Astrocyte (in vitro differentiated cells and primary cell): ENCODE measurements at regions not wholly inside any gene's neighbourhood (a gene's known extent, or its start where the extent isn't known, plus 50 kb on each side); places are given as distances from the start of the nearest gene placed in this dataset.

Experiments used
- DNase-seq: peaks from one replicate; pipeline ENCODE4 v3.0.0-alpha.2; 2010; ENCODE audit warnings: low read depth
- FAIRE-seq: peaks from 2 replicates; lab custom pipeline; 2011; peaks lifted over from hg19 to GRCh38; lab: Jason Lieb, UNC
- H2AFZ ChIP-seq: 2 replicates; pipeline ENCODE4 v1.6.0; 2012; ENCODE audit warnings: low read depth, low read length, inconsistent platforms
- H3K27ac ChIP-seq: 2 replicates; pipeline ENCODE4 v1.5.1; 2011; ENCODE audit warnings: low read depth, low read length, inconsistent platforms
- H3K27me3 ChIP-seq: 2 replicates; pipeline ENCODE4 v1.6.0; 2011; ENCODE audit warnings: low read length, inconsistent platforms; ENCODE audit not compliant: insufficient read depth
- H3K36me3 ChIP-seq: 2 replicates; pipeline ENCODE4 v1.5.1; 2011; ENCODE audit warnings: low read length, inconsistent platforms; ENCODE audit not compliant: insufficient read depth
- H3K4me1 ChIP-seq: 2 replicates; pipeline ENCODE4 v1.5.1; 2011; ENCODE audit warnings: low read length, inconsistent platforms; ENCODE audit not compliant: insufficient read depth
- H3K4me2 ChIP-seq: 2 replicates; pipeline ENCODE4 v1.6.0; 2012; ENCODE audit warnings: low read length, inconsistent platforms
- H3K4me3 ChIP-seq: 2 replicates; pipeline ENCODE4 v1.5.1; 2011; ENCODE audit warnings: low read depth, mild to moderate bottlenecking, low read length, inconsistent platforms; ENCODE audit not compliant: insufficient read depth
- H3K79me2 ChIP-seq: 2 replicates; pipeline ENCODE4 v1.6.0; 2012; ENCODE audit warnings: mild to moderate bottlenecking, low read length, inconsistent platforms; ENCODE audit not compliant: insufficient read depth
- H3K9ac ChIP-seq: 2 replicates; pipeline ENCODE4 v1.6.0; 2012; ENCODE audit warnings: mild to moderate bottlenecking, low read length, inconsistent platforms
- H3K9me3 ChIP-seq: 2 replicates; pipeline ENCODE4 v1.5.1; 2012; ENCODE audit warnings: low read depth, mild to moderate bottlenecking, low read length, inconsistent platforms; ENCODE audit not compliant: insufficient read depth
- H4K20me1 ChIP-seq: 2 replicates; pipeline ENCODE4 v1.6.0; 2012; ENCODE audit warnings: low read length, inconsistent platforms; ENCODE audit not compliant: insufficient read depth
- H3K27ac Mint-ChIP-seq: one replicate; pipeline ENCODE4 v1.8.0; 2021; ENCODE audit warnings: mild to moderate bottlenecking, mixed read lengths; ENCODE audit not compliant: unreplicated experiment
- H3K27me3 Mint-ChIP-seq: one replicate; pipeline ENCODE4 v1.8.0; 2021; ENCODE audit warnings: low read depth, mixed read lengths; ENCODE audit not compliant: unreplicated experiment
- H3K36me3 Mint-ChIP-seq: one replicate; pipeline ENCODE4 v1.8.0; 2021; ENCODE audit warnings: low read depth, mixed read lengths; ENCODE audit not compliant: unreplicated experiment
- H3K4me1 Mint-ChIP-seq: one replicate; pipeline ENCODE4 v1.8.0; 2021; ENCODE audit warnings: low read depth, mixed read lengths; ENCODE audit not compliant: unreplicated experiment
- H3K4me3 Mint-ChIP-seq: one replicate; pipeline ENCODE4 v1.8.0; 2021; ENCODE audit warnings: mild to moderate bottlenecking, moderate library complexity, mixed read lengths; ENCODE audit not compliant: unreplicated experiment
- H3K9me3 Mint-ChIP-seq: one replicate; pipeline ENCODE4 v1.8.0; 2021; ENCODE audit warnings: mild to moderate bottlenecking, mixed read lengths; ENCODE audit not compliant: unreplicated experiment
- CTCF ChIP-seq: IDR thresholded peaks from 2 replicates; pipeline ENCODE4 v1.5.1; 2011; ENCODE audit warnings: low read depth, mild to moderate bottlenecking, inconsistent platforms, low read length, moderate library complexity; ENCODE audit not compliant: insufficient read depth
- EZH2 ChIP-seq: IDR thresholded peaks from 2 replicates; pipeline ENCODE4 v1.6.1; 2012; ENCODE audit warnings: mild to moderate bottlenecking, low read length, inconsistent platforms; ENCODE audit not compliant: insufficient read depth

GRCh38 chr1:220347654-220348175 is 75.5 kb upstream of the RAB3GAP2 start:
- Histone ChIP-seq H3K36me3 (no peaks in the 10 kb centered on the region), H2AFZ (no peak overlapping the region), H3K4me1 (no peaks in the 10 kb centered on the region), H3K4me2 (no peak overlapping the region), H3K9me3 (no peaks in the 10 kb centered on the region), H3K27ac (no peak overlapping the region), H3K79me2 (no peaks in the 10 kb centered on the region), H3K4me3 (no peak overlapping the region), H3K9ac (no peak overlapping the region), H4K20me1 (no peaks in the 10 kb centered on the region), H3K27me3 (no peaks in the 10 kb centered on the region)
- Mint-ChIP-seq H3K9me3 (no peaks in the 10 kb centered on the region), H3K27ac (no peak overlapping the region), H3K4me1 (peaks cover 9% of the 10 kb centered on the region), H3K4me3 (no peak overlapping the region), H3K27me3 (peaks cover 9% of the 10 kb centered on the region), H3K36me3 (peaks cover 3% of the 10 kb centered on the region)
- TF ChIP-seq CTCF (no peak), EZH2 (no peak)
- FAIRE-seq: no peak
- DNase-seq: no peak

- Mint-ChIP-seq H3K4me3 (no peak overlapping the region), H3K4me1 (peaks cover 9% of the 10 kb centered on the region), H3K27ac (no peak overlapping the region), H3K9me3 (no peaks in the 10 kb centered on the region), H3K27me3 (no peaks in the 10 kb centered on the region), H3K36me3 (peaks cover 3% of the 10 kb centered on the region)
- no peak for TF ChIP-seq CTCF
- TF ChIP-seq EZH2: no peak
- H3K79me2 ChIP-seq: no peaks in the 10 kb centered on the region
- FAIRE-seq (no peak), DNase-seq (no peak)
- no peaks in the 10 kb centered on the region for H3K36me3 ChIP-seq
- no peak overlapping the region for H2AFZ ChIP-seq
- no peak overlapping the region for H3K4me3 ChIP-seq
- H3K4me2 ChIP-seq: no peak overlapping the region
- no peaks in the 10 kb centered on the region for H4K20me1 ChIP-seq
- H3K27me3 ChIP-seq: no peaks in the 10 kb centered on the region
- no peak overlapping the region for H3K27ac ChIP-seq
- H3K4me1 ChIP-seq: no peaks in the 10 kb centered on the region
- no peaks in the 10 kb centered on the region for H3K9me3 ChIP-seq
- H3K9ac ChIP-seq: no peak overlapping the region
Measured at GRCh38 chr1:220344745-220345144, 72.5 kb upstream of the RAB3GAP2 start.

GRCh38 chr1:220342853-220343252 is 70.6 kb upstream of the RAB3GAP2 start:
- no peak for FAIRE-seq
- H4K20me1 ChIP-seq: no peaks in the 10 kb centered on the region
- no peaks in the 10 kb centered on the region for H3K9me3 Mint-ChIP-seq

More at GRCh38 chr1:220342853-220343252, 70.6 kb upstream of the RAB3GAP2 start:
- no peak overlapping the region for H3K4me3 Mint-ChIP-seq
- DNase-seq: no peak
- H3K79me2 ChIP-seq: no peaks in the 10 kb centered on the region
- H3K9me3 ChIP-seq: no peaks in the 10 kb centered on the region
- no peak overlapping the region for H3K27ac Mint-ChIP-seq
- no peak overlapping the region for H2AFZ ChIP-seq
- peaks cover 13% of the 10 kb centered on the region for H3K4me1 Mint-ChIP-seq
- no peak overlapping the region for H3K27ac ChIP-seq
- H3K36me3 Mint-ChIP-seq: peaks cover 3% of the 10 kb centered on the region
- no peak overlapping the region for H3K4me3 ChIP-seq
- no peak overlapping the region for H3K4me2 ChIP-seq
- no peaks in the 10 kb centered on the region for H3K36me3 ChIP-seq
- TF ChIP-seq EZH2 (no peak), CTCF (no peak)
- no peaks in the 10 kb centered on the region for H3K4me1 ChIP-seq
- no peak overlapping the region for H3K9ac ChIP-seq
- H3K27me3 ChIP-seq: no peaks in the 10 kb centered on the region
- H3K27me3 Mint-ChIP-seq: no peaks in the 10 kb centered on the region
